Esophagus squamous epithelium (tissue), 4 donors: ENCODE measurements at regions not wholly inside any gene's neighbourhood (a gene's known extent, or its start where the extent isn't known, plus 50 kb on each side); places are given as distances from the start of the nearest gene placed in this dataset.

ENCODE experiments used
- CTCF ChIP-seq, 6 experiments: fragments of 450-650 bp in 4 of 6; fragments of 200-600 bp in 2 of 6; sonication (generic) in 2 of 6; IDR thresholded peaks; one replicate each; pipeline ENCODE4 v1.5.1; 2016 to 2019; ENCODE audit warnings: antibody characterized with exemption in 6 of 6, mild to moderate bottlenecking in 4 of 6, moderate library complexity in 4 of 6
- POLR2A ChIP-seq, 4 donors: fragments of 450-650 bp; IDR thresholded peaks; one replicate each; pipeline ENCODE4 v1.6.1; 2017; ENCODE audit warnings: antibody characterized with exemption in 4 of 4, mild to moderate bottlenecking in 4 of 4, moderate library complexity in 3 of 4

GRCh38 chr20:53763707-53764414 lies 170.2 kb upstream of the ZNF217 start:
- TF ChIP-seq POLR2A (IDR thresholded peaks at IDR 0.05): no peak
- TF ChIP-seq CTCF (IDR thresholded peaks at IDR 0.05): no peak
